H9 (cell line): ENCODE measurements at regions not wholly inside any gene's neighbourhood (a gene's known extent, or its start where the extent isn't known, plus 50 kb on each side); places are given as distances from the start of the nearest gene placed in this dataset.

Experiments
- DNase-seq: peaks from one replicate; pipeline ENCODE4 v3.0.0-alpha.2; 2017
- H2AFZ ChIP-seq: one replicate; pipeline ENCODE4 v1.6.1; 2013; ENCODE audit warnings: mild to moderate bottlenecking, low read length, control low read depth, moderate library complexity
- H2AK5ac ChIP-seq: 2 replicates; pipeline ENCODE4 v1.6.1; 2013; ENCODE audit warnings: low read length, control low read depth, mixed read lengths; ENCODE audit not compliant: insufficient read length
- H2BK120ac ChIP-seq: one replicate; pipeline ENCODE4 v1.6.1; 2013; ENCODE audit warnings: low read depth, mild to moderate bottlenecking, low read length, control low read depth, inconsistent platforms; ENCODE audit not compliant: poor library complexity, severe bottlenecking
- H2BK12ac ChIP-seq: 2 replicates; pipeline ENCODE4 v1.6.1; 2013; ENCODE audit warnings: low read length, control low read depth, mixed read lengths, low read depth; ENCODE audit not compliant: insufficient read length
- H2BK15ac ChIP-seq: 2 replicates; pipeline ENCODE4 v1.6.1; 2013; ENCODE audit warnings: low read depth, low read length, control low read depth
- H2BK20ac ChIP-seq: one replicate; pipeline ENCODE4 v1.6.1; 2013; ENCODE audit warnings: low read depth, mild to moderate bottlenecking, low read length, control low read depth, inconsistent platforms; ENCODE audit not compliant: poor library complexity, severe bottlenecking
- H2BK5ac ChIP-seq: 2 replicates; pipeline ENCODE4 v1.6.1; 2013; ENCODE audit warnings: low read length, control low read depth, mixed read lengths; ENCODE audit not compliant: insufficient read length
- H3K14ac ChIP-seq: 2 replicates; pipeline ENCODE4 v1.6.1; 2013; ENCODE audit warnings: low read length, control low read depth; ENCODE audit not compliant: insufficient read depth
- H3K18ac ChIP-seq: 2 replicates; pipeline ENCODE4 v1.6.1; 2013; ENCODE audit warnings: low read depth, mild to moderate bottlenecking, mixed read lengths, low read length, control low read depth; ENCODE audit not compliant: insufficient read length
- H3K23ac ChIP-seq: 2 replicates; pipeline ENCODE4 v1.6.1; 2013; ENCODE audit warnings: low read length, control low read depth, mixed read lengths, low read depth; ENCODE audit not compliant: insufficient read length
- H3K23me2 ChIP-seq: 2 replicates; pipeline ENCODE4 v1.6.1; 2013; ENCODE audit warnings: low read depth, mild to moderate bottlenecking, mixed read lengths, low read length, control low read depth; ENCODE audit not compliant: insufficient read length, poor library complexity, severe bottlenecking
- H3K27ac ChIP-seq: 2 replicates; pipeline ENCODE4 v1.5.1; 2013; ENCODE audit warnings: low read length, control low read depth, mixed read lengths, low read depth; ENCODE audit not compliant: insufficient read length
- H3K27me3 ChIP-seq: 2 replicates; pipeline ENCODE4 v1.6.1; 2013; ENCODE audit warnings: low read length, control low read depth, inconsistent platforms; ENCODE audit not compliant: insufficient read depth
- H3K4ac ChIP-seq: 2 replicates; pipeline ENCODE4 v1.6.1; 2013; ENCODE audit warnings: low read depth, mild to moderate bottlenecking, control low read depth, inconsistent platforms, low read length, moderate library complexity
- H3K4me1 ChIP-seq: 2 replicates; pipeline ENCODE4 v1.6.1; 2013; ENCODE audit warnings: low read length, control low read depth, inconsistent platforms; ENCODE audit not compliant: insufficient read depth
- H3K4me2 ChIP-seq: 2 replicates; pipeline ENCODE4 v1.6.1; 2013; ENCODE audit warnings: low read length, control low read depth, mixed read lengths; ENCODE audit not compliant: insufficient read length, insufficient read depth
- H3K56ac ChIP-seq: 2 replicates; pipeline ENCODE4 v1.6.1; 2013; ENCODE audit warnings: low read depth, mild to moderate bottlenecking, mixed read lengths, low read length, control low read depth; ENCODE audit not compliant: insufficient read length
- H3K79me1 ChIP-seq: 2 replicates; pipeline ENCODE4 v1.6.1; 2013; ENCODE audit warnings: low read depth, mild to moderate bottlenecking, moderate library complexity, low read length, control low read depth, inconsistent platforms; ENCODE audit not compliant: insufficient read depth, poor library complexity, severe bottlenecking
- H3K79me2 ChIP-seq: 2 replicates; pipeline ENCODE4 v1.6.1; 2013; ENCODE audit warnings: low read length, control low read depth, inconsistent platforms; ENCODE audit not compliant: insufficient read depth
- H3K9ac ChIP-seq: 2 replicates; pipeline ENCODE4 v1.6.1; 2013; ENCODE audit warnings: low read length, control low read depth, mixed read lengths; ENCODE audit not compliant: insufficient read length; ENCODE audit errors: extremely low read depth
- H3K9me3 ChIP-seq: one replicate; pipeline ENCODE4 v1.6.1; 2013; ENCODE audit warnings: low read depth, low read length, inconsistent platforms; ENCODE audit not compliant: control insufficient read depth
- H3T11ph ChIP-seq: one replicate; pipeline ENCODE4 v1.6.1; 2013; ENCODE audit warnings: mild to moderate bottlenecking, low read length, control low read depth, inconsistent platforms
- H4K20me1 ChIP-seq: one replicate; pipeline ENCODE4 v1.6.1; 2013; ENCODE audit not compliant: control insufficient read depth, insufficient read length, insufficient read depth
- H4K5ac ChIP-seq: 2 replicates; pipeline ENCODE4 v1.6.1; 2013; ENCODE audit warnings: low read depth, mild to moderate bottlenecking, mixed read lengths, low read length, control low read depth; ENCODE audit not compliant: insufficient read length
- H4K8ac ChIP-seq: replicated peaks from 2 replicates; pipeline ENCODE4 v1.6.1; 2013; ENCODE audit warnings: low read length, control low read depth, mixed read lengths, low read depth; ENCODE audit not compliant: insufficient read length
- H4K91ac ChIP-seq: 2 replicates; pipeline ENCODE4 v1.6.1; 2013; ENCODE audit warnings: low read depth, mild to moderate bottlenecking, moderate library complexity, mixed read lengths, low read length, control low read depth; ENCODE audit not compliant: insufficient read length
- H3K27ac Mint-ChIP-seq, 3 experiments: 2 replicates in 2 of 3; 3 replicates in 1 of 3; pipeline ENCODE4 v1.8.0; 2020 to 2021; ENCODE audit warnings: mixed read lengths in 3 of 3, mild to moderate bottlenecking in 1 of 3, moderate library complexity in 1 of 3
- H3K27me3 Mint-ChIP-seq: 2 replicates; pipeline ENCODE4 v1.8.0; 2021; ENCODE audit warnings: low read depth, mild to moderate bottlenecking, moderate library complexity, mixed read lengths
- H3K36me3 Mint-ChIP-seq, 3 experiments: 2 replicates in 2 of 3; 3 replicates in 1 of 3; pipeline ENCODE4 v1.8.0; 2020 to 2021; ENCODE audit warnings: low read depth in 3 of 3, mixed read lengths in 3 of 3; ENCODE audit not compliant: insufficient read depth in 1 of 3
- H3K4me1 Mint-ChIP-seq, 2 experiments: 2 replicates each; pipeline ENCODE4 v1.8.0; 2020; ENCODE audit warnings: mixed read lengths in 2 of 2
- H3K4me3 Mint-ChIP-seq, 2 experiments: 2 replicates in 1 of 2; 3 replicates in 1 of 2; pipeline ENCODE4 v1.8.0; 2020 to 2021; ENCODE audit warnings: mild to moderate bottlenecking in 2 of 2, mixed read lengths in 2 of 2, moderate library complexity in 1 of 2
- H3K9me3 Mint-ChIP-seq, 2 experiments: 2 replicates in 1 of 2; 3 replicates in 1 of 2; pipeline ENCODE4 v1.8.0; 2020; ENCODE audit warnings: mild to moderate bottlenecking in 2 of 2, mixed read lengths in 2 of 2, moderate library complexity in 1 of 2
- WGBS: extraction: QIAGEN DNeasy Blood & Tissue Kit; methylation state at CpG from one replicate; pipeline ENCODE4 v1.1.7; 2013; ENCODE audit warnings: missing lambda C conversion rate, low lambda C conversion rate, mixed read lengths; ENCODE audit not compliant: insufficient read length; ENCODE audit errors: extremely low coverage; 5-methylcytosine and 5-hydroxymethylcytosine counted together
- TF ChIP-seq, protein P1 (sequence below): fragments of 200-600 bp; sonication (generic); conservative IDR thresholded peaks from 3 replicates; pipeline ENCODE4 v1.8.0; 2021; ENCODE audit warnings: antibody characterized with exemption, mild to moderate bottlenecking

DNA sequence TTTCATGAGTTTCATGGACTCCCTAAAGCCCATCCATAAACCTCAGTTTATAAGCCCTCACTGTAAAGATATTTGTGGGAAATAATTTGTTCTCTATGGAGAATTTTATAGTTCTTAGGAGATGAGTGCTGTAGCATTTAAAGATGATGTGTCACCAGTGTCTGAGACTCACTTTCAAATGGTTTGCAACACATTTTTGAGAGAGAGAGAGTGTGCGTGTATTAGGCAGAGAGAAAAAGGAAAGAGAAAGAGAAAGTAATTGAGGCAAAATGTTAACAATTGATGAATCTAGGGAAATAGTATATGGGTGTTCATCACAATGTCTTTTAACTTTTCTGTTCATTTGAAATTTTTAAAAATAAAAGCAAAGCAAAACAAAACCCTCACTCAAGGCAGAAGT, 479.0 kb downstream of the ZSWIM6 start:
- Mint-ChIP-seq H3K4me3 (no peak overlapping the region), H3K27ac (no peak overlapping the region), H3K9me3 (no peaks in the 10 kb centered on the region), H3K4me1 (peaks cover 1% of the 10 kb centered on the region in 2 experiments; a peak in 1 of 4 replicates), H3K36me3 (no peaks in the 10 kb centered on the region; a peak in 1 of 7 replicates), H3K27me3 (peaks cover 2% of the 10 kb centered on the region)
- no peak overlapping the region for H3K27ac ChIP-seq
- H3K79me1 ChIP-seq, result no peaks in the 10 kb centered on the region
- no peak overlapping the region for H2AFZ ChIP-seq
- H3K79me2 ChIP-seq, result no peaks in the 10 kb centered on the region
- no peak overlapping the region for H2AK5ac ChIP-seq
- no peak overlapping the region for H2BK5ac ChIP-seq
- no peak overlapping the region for H3T11ph ChIP-seq
- H4K20me1 ChIP-seq, result no peaks in the 10 kb centered on the region
- no peak overlapping the region for H3K56ac ChIP-seq
- TF ChIP-seq, protein P1, sequence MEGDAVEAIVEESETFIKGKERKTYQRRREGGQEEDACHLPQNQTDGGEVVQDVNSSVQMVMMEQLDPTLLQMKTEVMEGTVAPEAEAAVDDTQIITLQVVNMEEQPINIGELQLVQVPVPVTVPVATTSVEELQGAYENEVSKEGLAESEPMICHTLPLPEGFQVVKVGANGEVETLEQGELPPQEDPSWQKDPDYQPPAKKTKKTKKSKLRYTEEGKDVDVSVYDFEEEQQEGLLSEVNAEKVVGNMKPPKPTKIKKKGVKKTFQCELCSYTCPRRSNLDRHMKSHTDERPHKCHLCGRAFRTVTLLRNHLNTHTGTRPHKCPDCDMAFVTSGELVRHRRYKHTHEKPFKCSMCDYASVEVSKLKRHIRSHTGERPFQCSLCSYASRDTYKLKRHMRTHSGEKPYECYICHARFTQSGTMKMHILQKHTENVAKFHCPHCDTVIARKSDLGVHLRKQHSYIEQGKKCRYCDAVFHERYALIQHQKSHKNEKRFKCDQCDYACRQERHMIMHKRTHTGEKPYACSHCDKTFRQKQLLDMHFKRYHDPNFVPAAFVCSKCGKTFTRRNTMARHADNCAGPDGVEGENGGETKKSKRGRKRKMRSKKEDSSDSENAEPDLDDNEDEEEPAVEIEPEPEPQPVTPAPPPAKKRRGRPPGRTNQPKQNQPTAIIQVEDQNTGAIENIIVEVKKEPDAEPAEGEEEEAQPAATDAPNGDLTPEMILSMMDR, result no peak
- WGBS, result no CpG with 5 or more reads among the region's 1 CpG
- no peak overlapping the region for H3K23ac ChIP-seq
- H3K23me2 ChIP-seq, result no peaks in the 10 kb centered on the region
- H3K4me1 ChIP-seq, result no peaks in the 10 kb centered on the region
- DNase-seq, result no peak
- H4K8ac ChIP-seq, result no peak overlapping the region
- no peak overlapping the region for H3K9ac ChIP-seq
- no peak overlapping the region for H2BK12ac ChIP-seq
- H3K9me3 ChIP-seq, result no peaks in the 10 kb centered on the region
- no peak overlapping the region for H4K91ac ChIP-seq
- no peak overlapping the region for H4K5ac ChIP-seq
- H2BK20ac ChIP-seq, result no peak overlapping the region
- no peak overlapping the region for H3K4ac ChIP-seq
- no peak overlapping the region for H2BK15ac ChIP-seq
- no peak overlapping the region for H3K18ac ChIP-seq
- no peak overlapping the region for H3K14ac ChIP-seq
- H3K27me3 ChIP-seq, result no peaks in the 10 kb centered on the region
- no peak overlapping the region for H3K4me2 ChIP-seq
- H2BK120ac ChIP-seq, result no peak overlapping the region
